Activated T-helper 2 cell treated with anti-CD3 and anti-CD28 coated beads, Interferon-gamma antibody, Interleukin-2, Interleukin-4, amounts not matched to agents 10 μg/mL and 5 μg/mL and 100 μg/mL, durations not matched to agents 14 hours and 24 hours and 36 hours (primary cell): ENCODE measurements at regions not wholly inside any gene's neighbourhood (a gene's known extent, or its start where the extent isn't known, plus 50 kb on each side); places are given as distances from the start of the nearest gene placed in this dataset.

Experiments
- DNase-seq: peaks from one replicate; pipeline ENCODE4 v3.0.0; 2021; ENCODE audit warnings: low spot score
- H3K27ac Mint-ChIP-seq: one replicate; pipeline ENCODE4 v1.8.0; 2021; ENCODE audit warnings: mixed read lengths
- H3K27me3 Mint-ChIP-seq: one replicate; pipeline ENCODE4 v1.8.0; 2021; ENCODE audit warnings: low read depth, mixed read lengths
- H3K36me3 Mint-ChIP-seq: one replicate; pipeline ENCODE4 v1.8.0; 2021; ENCODE audit warnings: low read depth, mixed read lengths
- H3K4me1 Mint-ChIP-seq: one replicate; pipeline ENCODE4 v1.8.0; 2021; ENCODE audit warnings: low read depth, mixed read lengths
- H3K4me3 Mint-ChIP-seq: one replicate; pipeline ENCODE4 v1.8.0; 2021; ENCODE audit warnings: low read depth, mild to moderate bottlenecking, moderate library complexity, mixed read lengths
- H3K9me3 Mint-ChIP-seq: one replicate; pipeline ENCODE4 v1.8.0; 2021; ENCODE audit warnings: mixed read lengths
- intact Hi-C: fragments of 100-400 bp; cut with micrococcal nuclease; formaldehyde crosslinking; loops from one replicate; pipeline ENCODE4 v1.15.1; 2023

- DNase-seq, result no peak
- Mint-ChIP-seq H3K27ac (no peak overlapping the region), H3K4me3 (no peak overlapping the region), H3K4me1 (no peaks in the 10 kb centered on the region), H3K9me3 (no peaks in the 10 kb centered on the region), H3K27me3 (no peaks in the 10 kb centered on the region), H3K36me3 (no peaks in the 10 kb centered on the region)
- intact Hi-C loops, result no loop called here
Observed at GRCh38 chr7:88700725-88701124, 58.8 kb upstream of the ZNF804B start.

- intact Hi-C loops, result no loop called here
- Mint-ChIP-seq H3K36me3 (no peaks in the 10 kb centered on the region), H3K4me1 (no peaks in the 10 kb centered on the region), H3K27ac (no peak overlapping the region), H3K4me3 (no peak overlapping the region), H3K9me3 (no peaks in the 10 kb centered on the region), H3K27me3 (no peaks in the 10 kb centered on the region)
- DNase-seq, result no peak
Observed at GRCh38 chr7:88694207-88694606, 65.3 kb upstream of the ZNF804B start.

DNA sequence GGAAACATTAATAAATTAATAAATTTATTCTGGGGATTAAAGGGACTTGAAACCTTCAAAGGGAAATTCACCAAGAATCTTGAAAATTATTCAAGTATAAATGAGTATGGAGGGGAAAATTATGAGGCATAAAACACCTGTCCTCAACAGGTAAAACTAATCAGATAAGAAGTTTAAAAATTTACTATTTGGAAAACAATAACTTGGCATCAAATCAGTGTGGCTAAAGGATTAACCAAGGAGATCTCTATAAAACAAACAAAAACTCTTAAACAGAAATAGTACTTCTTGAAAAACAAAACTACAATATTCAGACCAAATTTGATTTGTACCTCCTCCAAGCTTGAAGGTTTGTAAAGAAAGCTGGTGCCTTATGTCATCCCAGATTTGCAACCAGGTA is 66.4 kb upstream of the ZNF804B start:
- Mint-ChIP-seq H3K27me3 (no peaks in the 10 kb centered on the region), H3K4me3 (no peak overlapping the region), H3K36me3 (no peaks in the 10 kb centered on the region), H3K27ac (no peak overlapping the region), H3K9me3 (no peaks in the 10 kb centered on the region), H3K4me1 (no peaks in the 10 kb centered on the region)
- intact Hi-C loops, result no loop called here
- DNase-seq, result no peak

- H3K36me3 Mint-ChIP-seq, result no peaks in the 10 kb centered on the region
- no peaks in the 10 kb centered on the region for H3K9me3 Mint-ChIP-seq
- H3K27me3 Mint-ChIP-seq, result no peaks in the 10 kb centered on the region
- H3K27ac Mint-ChIP-seq, result no peak overlapping the region
- no peaks in the 10 kb centered on the region for H3K4me1 Mint-ChIP-seq
- no peak overlapping the region for H3K4me3 Mint-ChIP-seq
- no peak for DNase-seq
- intact Hi-C loops, result no loop called here
Observed at GRCh38 chr7:88692493-88692892, 67.0 kb upstream of the ZNF804B start.

DNA sequence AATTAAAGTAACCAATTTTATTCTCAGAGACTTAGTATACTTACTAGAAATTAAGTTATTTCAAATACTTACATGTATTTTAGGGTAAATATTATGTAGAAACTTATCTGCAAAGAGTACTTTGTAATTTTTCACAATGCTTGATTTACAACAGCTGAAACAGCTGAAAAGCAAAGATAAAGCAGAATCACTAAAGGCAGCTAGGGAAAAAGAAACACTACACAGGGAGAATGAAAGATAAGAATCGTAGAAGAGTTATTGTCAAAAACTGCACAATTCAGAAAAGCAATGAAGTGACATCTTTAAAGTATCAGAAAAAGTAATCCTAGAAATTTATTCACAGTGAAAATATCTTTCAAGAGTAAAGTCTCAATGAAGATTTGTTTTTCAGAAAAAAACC is 69.7 kb upstream of the ZNF804B start:
- H3K9me3 Mint-ChIP-seq, result no peaks in the 10 kb centered on the region
- intact Hi-C loops, result no loop called here
- H3K27me3 Mint-ChIP-seq, result no peaks in the 10 kb centered on the region
- no peak for DNase-seq
- H3K27ac Mint-ChIP-seq, result no peak overlapping the region
- H3K4me1 Mint-ChIP-seq, result no peaks in the 10 kb centered on the region
- H3K36me3 Mint-ChIP-seq, result no peaks in the 10 kb centered on the region
- no peak overlapping the region for H3K4me3 Mint-ChIP-seq

DNA sequence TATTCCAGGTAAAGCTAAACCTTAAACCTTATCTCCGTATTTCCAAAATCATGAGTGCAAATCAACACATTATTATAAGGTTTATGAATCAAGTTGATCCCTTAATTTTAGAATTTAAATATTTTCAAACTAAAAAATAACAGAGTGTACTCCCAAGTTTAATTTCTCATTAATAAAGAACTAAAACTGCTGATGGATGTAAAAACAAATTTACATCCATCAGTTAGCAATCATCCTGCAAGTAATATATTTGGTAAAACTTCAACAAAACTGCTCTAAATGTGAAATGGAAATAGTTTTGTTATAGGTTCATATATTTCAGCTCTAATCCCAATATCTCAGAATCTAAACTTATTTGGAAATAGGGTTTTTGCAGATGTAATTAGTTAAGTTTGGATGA is 71.3 kb upstream of the ZNF804B start:
- no peaks in the 10 kb centered on the region for H3K9me3 Mint-ChIP-seq
- H3K4me1 Mint-ChIP-seq, result no peaks in the 10 kb centered on the region
- H3K36me3 Mint-ChIP-seq, result no peaks in the 10 kb centered on the region
- intact Hi-C loops, result no loop called here
- no peak overlapping the region for H3K27ac Mint-ChIP-seq
- H3K4me3 Mint-ChIP-seq, result no peak overlapping the region
- H3K27me3 Mint-ChIP-seq, result no peaks in the 10 kb centered on the region
- DNase-seq, result no peak

DNA sequence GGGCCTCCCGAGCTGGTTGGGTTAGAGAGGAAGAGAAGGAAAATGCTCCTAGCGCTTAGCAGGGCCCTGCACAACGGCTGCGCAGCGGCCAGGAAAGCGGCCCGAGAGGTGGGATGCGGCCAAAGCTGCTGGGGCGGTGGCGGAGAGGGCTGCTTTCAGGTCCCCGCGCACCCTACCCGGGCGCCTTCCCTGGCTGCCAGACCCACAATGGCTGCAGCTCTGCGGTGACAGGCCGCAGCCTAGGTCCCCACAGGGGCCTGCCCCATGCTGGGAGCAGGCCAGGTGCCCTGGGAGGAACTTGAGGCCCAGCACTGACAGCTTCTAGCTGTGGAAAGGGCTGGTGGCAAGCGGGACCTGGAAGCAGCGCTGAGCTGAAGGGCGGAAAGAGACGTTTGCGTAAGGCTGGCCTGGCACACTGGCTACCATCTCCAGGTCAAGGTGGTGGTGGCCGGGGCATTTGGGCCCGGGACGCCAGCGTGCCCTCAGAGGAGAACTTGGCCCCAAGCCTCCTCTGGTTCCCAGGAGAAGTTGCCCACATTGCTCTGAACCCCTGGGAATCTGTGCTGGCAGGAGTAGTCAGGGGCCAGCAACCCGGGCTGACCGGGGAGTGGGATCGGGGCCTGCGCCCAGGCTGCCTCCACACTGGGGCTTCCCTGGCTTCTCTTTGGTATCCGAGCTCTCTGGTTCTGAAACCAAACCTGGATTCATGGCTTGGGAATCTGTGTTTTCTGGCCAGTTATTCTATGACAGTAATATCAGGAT is 72.9 kb upstream of the ZNF804B start:
- H3K36me3 Mint-ChIP-seq, result no peaks in the 10 kb centered on the region
- intact Hi-C loops, result no loop called here
- H3K27me3 Mint-ChIP-seq, result no peaks in the 10 kb centered on the region
- H3K4me1 Mint-ChIP-seq, result no peaks in the 10 kb centered on the region
- H3K27ac Mint-ChIP-seq, result no peak overlapping the region
- H3K9me3 Mint-ChIP-seq, result no peaks in the 10 kb centered on the region
- no peak for DNase-seq
- H3K4me3 Mint-ChIP-seq, result no peak overlapping the region

GRCh38 chr7:88681682-88682081 is 77.8 kb upstream of the ZNF804B start:
- no peaks in the 10 kb centered on the region for H3K36me3 Mint-ChIP-seq
- H3K27ac Mint-ChIP-seq, result no peak overlapping the region
- DNase-seq, result no peak
- H3K9me3 Mint-ChIP-seq, result no peaks in the 10 kb centered on the region
- intact Hi-C loops, result no loop called here
- no peak overlapping the region for H3K4me3 Mint-ChIP-seq
- H3K4me1 Mint-ChIP-seq, result no peaks in the 10 kb centered on the region
- no peaks in the 10 kb centered on the region for H3K27me3 Mint-ChIP-seq

- H3K27me3 Mint-ChIP-seq, result no peaks in the 10 kb centered on the region
- no peak overlapping the region for H3K4me3 Mint-ChIP-seq
- no peaks in the 10 kb centered on the region for H3K36me3 Mint-ChIP-seq
- intact Hi-C loops, result no loop called here
- no peaks in the 10 kb centered on the region for H3K4me1 Mint-ChIP-seq
- DNase-seq, result no peak
- H3K9me3 Mint-ChIP-seq, result no peaks in the 10 kb centered on the region
- no peak overlapping the region for H3K27ac Mint-ChIP-seq
Observed at GRCh38 chr7:88670536-88670935, 89.0 kb upstream of the ZNF804B start.

- Mint-ChIP-seq H3K4me1 (no peaks in the 10 kb centered on the region), H3K9me3 (no peaks in the 10 kb centered on the region), H3K4me3 (no peak overlapping the region), H3K27ac (no peak overlapping the region), H3K27me3 (no peaks in the 10 kb centered on the region), H3K36me3 (no peaks in the 10 kb centered on the region)
- no peak for DNase-seq
- intact Hi-C loops, result no loop called here
Observed at GRCh38 chr7:88669913-88670312, 89.6 kb upstream of the ZNF804B start.

DNA sequence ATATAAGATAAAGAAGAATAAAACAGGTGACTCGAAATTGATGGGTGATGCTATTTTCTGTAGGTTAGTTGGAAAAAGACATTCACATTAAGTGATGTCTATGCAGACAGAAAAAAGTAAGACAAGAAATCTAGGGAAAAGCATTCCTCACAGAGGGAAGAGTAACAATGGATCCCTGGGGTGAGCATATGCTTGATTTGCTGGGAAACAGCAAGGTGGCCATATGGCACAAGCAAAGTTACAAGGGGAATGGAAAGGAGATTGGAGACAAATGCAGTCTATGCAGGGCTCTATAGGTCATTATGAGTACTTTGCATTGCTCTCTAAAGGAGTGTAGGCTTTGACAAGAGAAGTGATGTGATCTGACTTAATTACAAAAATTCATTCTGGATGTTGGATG is 90.9 kb upstream of the ZNF804B start:
- no peaks in the 10 kb centered on the region for H3K4me1 Mint-ChIP-seq
- H3K36me3 Mint-ChIP-seq, result no peaks in the 10 kb centered on the region
- H3K27me3 Mint-ChIP-seq, result no peaks in the 10 kb centered on the region

GRCh38 chr7:88666626-88667025 is 92.9 kb upstream of the ZNF804B start:
- H3K4me1 Mint-ChIP-seq, result no peaks in the 10 kb centered on the region
- no peaks in the 10 kb centered on the region for H3K36me3 Mint-ChIP-seq
- no peak overlapping the region for H3K27ac Mint-ChIP-seq
- H3K4me3 Mint-ChIP-seq, result no peak overlapping the region
- H3K9me3 Mint-ChIP-seq, result no peaks in the 10 kb centered on the region
- intact Hi-C loops, result no loop called here
- no peaks in the 10 kb centered on the region for H3K27me3 Mint-ChIP-seq
- DNase-seq, result no peak

More for the DNA sequence above, 90.9 kb upstream of the ZNF804B start:
- H3K27ac Mint-ChIP-seq, result no peak overlapping the region
- H3K4me3 Mint-ChIP-seq, result no peak overlapping the region
- DNase-seq, result no peak
- no peaks in the 10 kb centered on the region for H3K9me3 Mint-ChIP-seq
- intact Hi-C loops, result no loop called here

DNA sequence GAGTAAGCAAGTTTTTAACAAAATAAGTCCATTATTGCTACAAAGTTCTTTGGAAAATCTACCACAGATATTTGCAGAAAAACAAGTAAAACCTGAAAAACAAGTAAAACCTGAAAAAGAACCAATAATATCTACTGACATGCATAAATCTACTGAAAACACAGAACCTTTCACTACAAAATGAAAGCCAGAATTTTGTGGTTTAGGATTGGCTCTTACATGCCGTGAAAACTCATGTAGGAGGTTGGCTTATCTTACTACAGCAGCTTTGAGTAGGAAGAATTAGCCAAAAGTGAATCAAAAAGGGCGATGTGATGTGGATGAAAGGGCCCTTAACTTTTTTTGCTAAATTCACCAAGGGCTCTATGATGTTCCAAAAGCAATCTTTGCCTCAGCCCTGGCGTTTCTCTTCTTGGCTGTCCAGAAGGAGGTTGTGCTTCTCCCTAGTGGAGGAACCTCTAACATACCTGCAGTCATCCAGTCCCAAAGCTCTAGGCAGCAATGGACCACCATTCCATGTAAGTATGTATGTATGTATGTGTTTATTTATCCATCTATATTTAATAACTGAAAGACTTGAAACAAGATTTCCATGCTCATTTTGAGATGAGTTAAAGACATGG is 93.5 kb upstream of the ZNF804B start:
- no peak for DNase-seq
- Mint-ChIP-seq H3K27me3 (no peaks in the 10 kb centered on the region), H3K4me1 (no peaks in the 10 kb centered on the region), H3K27ac (no peak overlapping the region), H3K9me3 (no peaks in the 10 kb centered on the region), H3K4me3 (no peak overlapping the region), H3K36me3 (no peaks in the 10 kb centered on the region)
- intact Hi-C loops, result no loop called here
